GM20000 (cell line): ENCODE measurements at regions not wholly inside any gene's neighbourhood (a gene's known extent, or its start where the extent isn't known, plus 50 kb on each side); places are given as distances from the start of the nearest gene placed in this dataset.

Experiments used
- DNase-seq: peaks from one replicate; pipeline ENCODE4 v3.0.0; 2012; ENCODE audit warnings: low spot score
- CTCF ChIP-seq: IDR thresholded peaks from 2 replicates; pipeline ENCODE4 v1.5.1; 2012; ENCODE audit warnings: mild to moderate bottlenecking, control low read depth; ENCODE audit errors: extremely low read depth, missing control alignments

GRCh38 chr2:49515996-49516782 lies 361.9 kb upstream of the FSHR start:
- TF ChIP-seq CTCF, result no peak
- DNase-seq, result no peak

GRCh38 chr2:49514201-49514600 lies 359.9 kb upstream of the FSHR start:
- no peak for DNase-seq
- no peak for TF ChIP-seq CTCF

GRCh38 chr2:49490710-49491109 lies 336.4 kb upstream of the FSHR start:
- peak; percentile 36 for DNase-seq
- peak; percentile 12 for TF ChIP-seq CTCF

GRCh38 chr2:49487139-49487538 lies 332.8 kb upstream of the FSHR start:
- TF ChIP-seq CTCF, result no peak
- DNase-seq, result no peak

- DNase-seq, result no peak
- TF ChIP-seq CTCF, result no peak
Observed at GRCh38 chr2:49480520-49480919, 326.2 kb upstream of the FSHR start.

GRCh38 chr2:49465157-49465831 lies 311.0 kb upstream of the FSHR start:
- no peak for DNase-seq
- no peak for TF ChIP-seq CTCF

GRCh38 chr2:49459314-49459993 lies 305.1 kb upstream of the FSHR start:
- no peak for DNase-seq
- TF ChIP-seq CTCF, result no peak
